Renal pelvis (tissue), 1 donor: ENCODE measurements at regions not wholly inside any gene's neighbourhood (a gene's known extent, or its start where the extent isn't known, plus 50 kb on each side); places are given as distances from the start of the nearest gene placed in this dataset.
A peak's percentile ranks its signal among the peaks of the same experiment; 100 is the strongest.

ENCODE experiments used
- DNase-seq: peaks from one replicate; pipeline ENCODE4 v3.0.0-alpha.2; 2013

GRCh38 chr11:130715085-130715876 lies 201.0 kb downstream of the SNX19 start:
- DNase-seq: no peak

- DNase-seq: no peak
Observed at GRCh38 chr11:130715877-130716220, 200.4 kb downstream of the SNX19 start.

- no peak for DNase-seq
Observed at GRCh38 chr11:130718120-130718519, 198.2 kb downstream of the SNX19 start.

- DNase-seq: peak; percentile 68
Observed at GRCh38 chr11:130719220-130719915, 196.9 kb downstream of the SNX19 start.

- DNase-seq: no peak
Observed at GRCh38 chr11:130720232-130721022, 195.9 kb downstream of the SNX19 start.

GRCh38 chr11:130721023-130721681 lies 195.1 kb downstream of the SNX19 start:
- DNase-seq: no peak

- DNase-seq: no peak
Observed at GRCh38 chr11:130721736-130722135, 194.5 kb downstream of the SNX19 start.

GRCh38 chr11:130722401-130722800 lies 193.9 kb downstream of the SNX19 start:
- DNase-seq: no peak

GRCh38 chr11:130725421-130726233 lies 190.7 kb downstream of the SNX19 start:
- DNase-seq: no peak

- no peak for DNase-seq
Observed at GRCh38 chr11:130726234-130727037, 189.8 kb downstream of the SNX19 start.

- DNase-seq: no peak
Observed at GRCh38 chr11:130727157-130728119, 188.8 kb downstream of the SNX19 start.

GRCh38 chr11:130728185-130729180 lies 187.8 kb downstream of the SNX19 start:
- DNase-seq: no peak

- no peak for DNase-seq
Observed at GRCh38 chr11:130729193-130729592, 187.1 kb downstream of the SNX19 start.

GRCh38 chr11:130729678-130730300 lies 186.5 kb downstream of the SNX19 start:
- no peak for DNase-seq

- no peak for DNase-seq
Observed at GRCh38 chr11:130731401-130731800, 184.9 kb downstream of the SNX19 start.

- no peak for DNase-seq
Observed at GRCh38 chr11:130732476-130732875, 183.8 kb downstream of the SNX19 start.
